Fibroblast of mammary gland (primary cell): ENCODE measurements at regions not wholly inside any gene's neighbourhood (a gene's known extent, or its start where the extent isn't known, plus 50 kb on each side); places are given as distances from the start of the nearest gene placed in this dataset.

ENCODE experiments used
- DNase-seq: peaks from one replicate; pipeline ENCODE4 v3.0.0-alpha.2; 2010; ENCODE audit warnings: low read depth
- H3K4me3 ChIP-seq: 2 replicates; pipeline ENCODE4 v1.5.1; 2011; ENCODE audit warnings: low read depth, mild to moderate bottlenecking, low read length, moderate library complexity; ENCODE audit not compliant: control insufficient read depth
- TF ChIP-seq, protein P1 (sequence below): conservative IDR thresholded peaks from 2 replicates; pipeline ENCODE4 v1.5.1; 2011; ENCODE audit warnings: low read depth, low read length, inconsistent platforms; ENCODE audit not compliant: control insufficient read depth, insufficient read depth

DNA sequence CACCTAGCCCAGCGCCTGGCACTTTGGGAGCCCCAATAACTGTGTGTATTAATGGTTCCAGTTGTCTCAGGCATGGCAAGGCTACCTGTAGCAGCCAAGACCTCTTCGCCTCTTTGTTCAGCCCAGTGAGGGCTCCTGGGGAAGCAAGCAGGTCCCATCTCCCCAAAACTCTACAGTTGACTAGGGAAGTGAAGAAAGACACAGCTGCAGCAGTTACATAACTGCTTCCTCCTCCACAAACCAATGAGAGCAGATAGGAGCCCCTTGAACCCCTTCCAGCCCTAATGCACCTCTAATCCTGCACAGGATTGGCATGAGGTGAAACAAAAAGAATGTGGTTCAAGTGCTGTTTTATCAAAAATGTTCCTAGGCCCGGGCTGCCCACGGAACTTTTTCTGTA lies 100.5 kb downstream of the SYF2 start:
- no peak overlapping the region for H3K4me3 ChIP-seq
- TF ChIP-seq, protein P1, sequence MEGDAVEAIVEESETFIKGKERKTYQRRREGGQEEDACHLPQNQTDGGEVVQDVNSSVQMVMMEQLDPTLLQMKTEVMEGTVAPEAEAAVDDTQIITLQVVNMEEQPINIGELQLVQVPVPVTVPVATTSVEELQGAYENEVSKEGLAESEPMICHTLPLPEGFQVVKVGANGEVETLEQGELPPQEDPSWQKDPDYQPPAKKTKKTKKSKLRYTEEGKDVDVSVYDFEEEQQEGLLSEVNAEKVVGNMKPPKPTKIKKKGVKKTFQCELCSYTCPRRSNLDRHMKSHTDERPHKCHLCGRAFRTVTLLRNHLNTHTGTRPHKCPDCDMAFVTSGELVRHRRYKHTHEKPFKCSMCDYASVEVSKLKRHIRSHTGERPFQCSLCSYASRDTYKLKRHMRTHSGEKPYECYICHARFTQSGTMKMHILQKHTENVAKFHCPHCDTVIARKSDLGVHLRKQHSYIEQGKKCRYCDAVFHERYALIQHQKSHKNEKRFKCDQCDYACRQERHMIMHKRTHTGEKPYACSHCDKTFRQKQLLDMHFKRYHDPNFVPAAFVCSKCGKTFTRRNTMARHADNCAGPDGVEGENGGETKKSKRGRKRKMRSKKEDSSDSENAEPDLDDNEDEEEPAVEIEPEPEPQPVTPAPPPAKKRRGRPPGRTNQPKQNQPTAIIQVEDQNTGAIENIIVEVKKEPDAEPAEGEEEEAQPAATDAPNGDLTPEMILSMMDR = no peak
- no peak for DNase-seq

DNA sequence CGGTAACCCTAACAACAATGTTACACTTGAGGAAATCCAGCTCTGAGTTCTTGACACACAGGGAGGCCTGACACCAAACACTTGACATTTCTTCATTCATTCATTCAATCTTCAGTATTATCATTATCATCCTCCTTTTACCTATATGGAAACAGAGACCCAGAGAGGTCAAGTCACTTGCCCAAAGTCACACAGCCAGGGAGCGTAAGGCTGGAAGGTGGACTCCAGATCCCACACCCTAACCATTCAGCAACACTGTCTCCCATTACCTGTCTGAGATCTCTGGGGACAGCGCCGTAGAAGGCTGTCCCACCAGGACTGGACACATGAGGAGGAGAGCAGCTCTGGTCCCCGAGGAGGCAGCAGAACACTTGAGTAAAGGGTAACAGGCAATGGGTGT lies 101.4 kb downstream of the SYF2 start:
- H3K4me3 ChIP-seq = no peak overlapping the region
- TF ChIP-seq, protein P1 = no peak
- no peak for DNase-seq

DNA sequence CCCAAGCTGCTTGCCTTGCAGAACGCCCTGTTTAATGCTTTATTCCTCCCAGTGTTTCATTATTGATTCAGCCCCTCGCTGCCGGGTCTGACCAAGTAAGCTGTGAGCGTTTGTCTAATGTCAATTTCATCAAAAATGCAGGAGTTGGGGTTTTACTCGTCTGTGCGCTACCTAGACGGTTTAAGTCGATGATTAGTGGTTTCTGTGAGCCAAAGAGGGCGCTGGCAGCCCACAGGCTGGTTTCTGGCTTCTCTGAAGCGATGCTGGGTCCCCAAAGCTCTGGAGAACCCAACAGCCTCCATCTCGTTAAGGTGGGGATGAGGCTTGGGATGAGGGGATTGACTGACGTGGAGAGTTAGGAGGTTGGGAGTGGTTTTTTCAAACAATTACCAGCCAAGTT lies 102.9 kb downstream of the SYF2 start:
- no peak for DNase-seq
- TF ChIP-seq, protein P1 = no peak
- no peak overlapping the region for H3K4me3 ChIP-seq

DNA sequence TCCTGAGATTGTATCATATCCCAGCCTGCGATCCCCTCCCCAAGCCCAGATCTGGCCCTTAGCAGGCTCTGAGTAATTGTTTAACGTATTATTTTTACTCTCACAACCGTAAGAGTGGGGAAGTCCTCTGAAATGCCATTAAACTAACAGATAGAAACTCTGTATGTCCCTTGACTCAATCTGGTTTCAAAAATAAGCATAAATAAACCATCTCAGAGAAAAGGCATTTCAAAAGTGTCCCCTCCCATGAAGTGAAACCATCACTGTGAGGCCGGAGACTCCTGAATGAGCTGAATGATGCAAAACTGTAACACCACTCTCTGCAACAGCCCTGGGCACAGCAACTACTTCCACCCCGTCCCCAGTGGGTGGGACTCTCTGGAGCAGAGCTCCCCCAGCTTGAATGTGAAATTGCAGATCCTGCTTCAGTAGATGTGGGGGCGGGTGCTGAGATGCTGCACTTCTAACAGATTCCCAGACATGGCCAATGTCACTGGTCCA lies 104.1 kb downstream of the SYF2 start:
- no peak overlapping the region for H3K4me3 ChIP-seq
- no peak for DNase-seq
- TF ChIP-seq, protein P1 = no peak

DNA sequence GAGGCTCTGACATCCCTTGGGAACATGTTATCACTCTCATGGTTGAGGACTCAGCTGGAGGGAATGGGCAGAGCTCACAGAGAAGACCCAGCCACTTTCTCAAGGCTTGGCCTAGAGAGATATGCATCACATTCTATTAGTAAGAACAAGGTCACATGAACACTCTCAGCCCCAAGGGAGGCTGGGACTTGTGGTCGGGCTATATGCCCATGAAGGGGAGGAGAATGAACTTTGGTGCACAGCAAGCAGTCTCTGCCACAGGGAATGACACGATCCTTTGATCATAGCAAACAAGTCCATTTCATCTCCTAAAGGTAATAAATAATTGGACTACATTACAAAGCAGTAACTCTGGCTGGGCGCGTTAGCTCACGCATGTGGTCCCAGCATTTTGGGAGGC lies 105.7 kb downstream of the SYF2 start:
- DNase-seq = peak; percentile 16
- H3K4me3 ChIP-seq = no peak overlapping the region
- TF ChIP-seq, protein P1 = no peak

GRCh38 chr1:25123551-25123950 lies 108.8 kb downstream of the SYF2 start:
- TF ChIP-seq, protein P1 = no peak
- no peak for DNase-seq
- H3K4me3 ChIP-seq = no peak overlapping the region

DNA sequence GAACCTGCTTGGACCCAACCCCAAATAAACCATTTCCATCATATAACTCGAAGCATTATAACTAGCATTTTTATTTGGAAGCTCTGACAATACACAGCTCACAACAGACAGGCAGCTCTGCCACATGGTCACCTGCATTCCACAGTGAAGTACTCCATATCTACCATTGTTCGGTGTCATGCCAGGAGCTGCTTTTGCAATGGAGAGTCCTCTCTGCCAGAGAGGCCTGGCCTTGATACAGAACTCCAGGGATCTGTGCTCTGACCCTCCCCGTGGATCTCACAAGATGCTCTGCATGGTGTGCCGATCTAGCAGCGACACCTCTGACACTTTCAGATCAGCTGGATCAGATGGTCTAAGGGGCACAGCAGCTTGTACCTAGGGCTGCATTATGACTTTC lies 109.6 kb downstream of the SYF2 start:
- H3K4me3 ChIP-seq = no peak overlapping the region
- no peak for DNase-seq
- TF ChIP-seq, protein P1 = no peak
